ENCODE measurements at regions not wholly inside any gene's neighbourhood (a gene's known extent, or its start where the extent isn't known, plus 50 kb on each side); places are given as distances from the start of the nearest gene placed in this dataset.

DNA sequence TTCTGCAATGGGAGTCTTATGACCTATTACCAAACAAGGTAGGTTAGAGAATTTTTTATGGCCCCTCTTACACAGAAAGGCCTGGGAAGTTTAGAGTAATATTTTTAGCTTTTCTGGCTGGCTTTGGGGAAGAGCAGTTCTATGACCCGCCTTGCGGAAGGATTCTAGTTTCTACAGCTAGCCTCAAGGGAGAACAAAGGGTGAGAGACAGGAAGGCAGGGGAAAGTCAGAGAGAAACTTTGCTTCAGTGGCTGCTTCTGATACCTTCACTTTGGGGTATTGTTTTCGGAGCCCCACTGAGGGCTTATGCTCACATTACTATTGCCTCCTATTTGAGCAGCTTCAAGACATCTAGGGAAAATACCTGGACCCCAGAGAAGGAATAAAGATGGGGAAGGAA lies 80.7 kb upstream of the NUDT4 start:
- TF ChIP-seq, protein P1, sequence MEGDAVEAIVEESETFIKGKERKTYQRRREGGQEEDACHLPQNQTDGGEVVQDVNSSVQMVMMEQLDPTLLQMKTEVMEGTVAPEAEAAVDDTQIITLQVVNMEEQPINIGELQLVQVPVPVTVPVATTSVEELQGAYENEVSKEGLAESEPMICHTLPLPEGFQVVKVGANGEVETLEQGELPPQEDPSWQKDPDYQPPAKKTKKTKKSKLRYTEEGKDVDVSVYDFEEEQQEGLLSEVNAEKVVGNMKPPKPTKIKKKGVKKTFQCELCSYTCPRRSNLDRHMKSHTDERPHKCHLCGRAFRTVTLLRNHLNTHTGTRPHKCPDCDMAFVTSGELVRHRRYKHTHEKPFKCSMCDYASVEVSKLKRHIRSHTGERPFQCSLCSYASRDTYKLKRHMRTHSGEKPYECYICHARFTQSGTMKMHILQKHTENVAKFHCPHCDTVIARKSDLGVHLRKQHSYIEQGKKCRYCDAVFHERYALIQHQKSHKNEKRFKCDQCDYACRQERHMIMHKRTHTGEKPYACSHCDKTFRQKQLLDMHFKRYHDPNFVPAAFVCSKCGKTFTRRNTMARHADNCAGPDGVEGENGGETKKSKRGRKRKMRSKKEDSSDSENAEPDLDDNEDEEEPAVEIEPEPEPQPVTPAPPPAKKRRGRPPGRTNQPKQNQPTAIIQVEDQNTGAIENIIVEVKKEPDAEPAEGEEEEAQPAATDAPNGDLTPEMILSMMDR (conservative IDR thresholded peaks at IDR 0.05), result no peak
- TF ChIP-seq EZH2 (IDR thresholded peaks at IDR 0.05; ENCODE audit: low read depth), result no peak
